H1 (cell line): ENCODE measurements at regions not wholly inside any gene's neighbourhood (a gene's known extent, or its start where the extent isn't known, plus 50 kb on each side); places are given as distances from the start of the nearest gene placed in this dataset.

ENCODE experiments used
- CTCF ChIA-PET: fragments of 300-600 bp; sonication (Branson Sonifier 250); formaldehyde crosslinking; loops from one replicate; lab custom pipeline; 2021; ENCODE audit not compliant: partially characterized antibody; lab: Charles Lee
- POLR2A ChIA-PET: fragments of 300-600 bp; sonication (Branson Sonifier 250); formaldehyde crosslinking; loops from one replicate; lab custom pipeline; 2021; ENCODE audit warnings: inconsistent platforms; ENCODE audit not compliant: partially characterized antibody; lab: Charles Lee
- DNase-seq, 2 experiments: peaks; one replicate each; pipeline versions ENCODE4 v3.0.0 to v3.0.0-alpha.2; 2010 to 2022; ENCODE audit warnings: low spot score in 2 of 2, low read depth in 1 of 2, mixed read lengths in 1 of 2
- FAIRE-seq: peaks from 2 replicates; lab custom pipeline; 2011; peaks lifted over from hg19 to GRCh38; lab: Jason Lieb, UNC
- H2AFZ ChIP-seq: 2 replicates; pipeline ENCODE4 v1.8.1; 2012; ENCODE audit warnings: low read length, inconsistent platforms
- H2AK5ac ChIP-seq: 2 replicates; pipeline ENCODE4 v1.6.1; 2013; ENCODE audit warnings: low read depth, low read length
- H2BK120ac ChIP-seq: replicated peaks from 2 replicates; pipeline ENCODE3; 2013; ENCODE audit warnings: low read depth, low read length, inconsistent platforms
- H2BK12ac ChIP-seq: 2 replicates; pipeline ENCODE4 v1.6.1; 2013; ENCODE audit warnings: low read depth, low read length
- H2BK15ac ChIP-seq: 2 replicates; pipeline ENCODE4 v1.6.1; 2013; ENCODE audit warnings: low read length
- H2BK20ac ChIP-seq: 2 replicates; pipeline ENCODE4 v1.6.1; 2013; ENCODE audit warnings: low read length
- H2BK5ac ChIP-seq: 2 replicates; pipeline ENCODE4 v1.6.1; 2013; ENCODE audit warnings: low read depth, low read length
- H3K14ac ChIP-seq: 2 replicates; pipeline ENCODE4 v1.6.1; 2013; ENCODE audit warnings: inconsistent platforms; ENCODE audit not compliant: insufficient read length
- H3K18ac ChIP-seq: 2 replicates; pipeline ENCODE4 v1.6.1; 2013; ENCODE audit warnings: low read length; ENCODE audit errors: extremely low read depth
- H3K23ac ChIP-seq: 2 replicates; pipeline ENCODE4 v1.6.1; 2013; ENCODE audit warnings: inconsistent platforms; ENCODE audit not compliant: insufficient read length
- H3K23me2 ChIP-seq: 2 replicates; pipeline ENCODE4 v1.6.1; 2013; ENCODE audit warnings: low read depth, low read length
- H3K27ac ChIP-seq: 2 replicates; pipeline ENCODE4 v1.6.1; 2011; ENCODE audit warnings: low read depth, low read length, inconsistent platforms
- H3K27me3 ChIP-seq, 4 experiments: replicated peaks in 1 of 4; 1 replicate in 1 of 4; 2 replicates in 3 of 4; pipeline versions ENCODE4 v1.6.1 to v1.8.1; 2011 to 2013; ENCODE audit warnings: low read length in 3 of 4, mild to moderate bottlenecking in 3 of 4, inconsistent platforms in 2 of 4, mixed read lengths in 2 of 4, moderate library complexity in 1 of 4; ENCODE audit not compliant: control insufficient read depth in 3 of 4, insufficient read depth in 3 of 4; ENCODE audit errors: extremely low read depth in 1 of 4
- H3K36me3 ChIP-seq, 4 experiments: 2 replicates each; pipeline versions ENCODE4 v1.6.1 to v1.8.1; 2011 to 2013; ENCODE audit warnings: mild to moderate bottlenecking in 4 of 4, low read length in 3 of 4, moderate library complexity in 2 of 4, control low read depth in 1 of 4, inconsistent platforms in 1 of 4; ENCODE audit not compliant: insufficient read depth in 4 of 4, control insufficient read depth in 2 of 4
- H3K4ac ChIP-seq: replicated peaks from 2 replicates; pipeline ENCODE3; 2013; ENCODE audit warnings: low read length, low read depth, mixed read lengths, inconsistent platforms; ENCODE audit not compliant: insufficient read length
- H3K4me1 ChIP-seq, 4 experiments: replicated peaks in 1 of 4; 1 replicate in 1 of 4; 2 replicates in 3 of 4; pipeline versions ENCODE4 v1.6.1 to v1.8.1; 2011 to 2013; ENCODE audit warnings: low read length in 3 of 4, inconsistent platforms in 2 of 4, mixed read lengths in 1 of 4; ENCODE audit not compliant: insufficient read depth in 4 of 4, control insufficient read depth in 3 of 4
- H3K4me2 ChIP-seq, 2 experiments: 2 replicates each; pipeline versions ENCODE4 v1.6.1 to v1.8.1; 2011 to 2013; ENCODE audit warnings: low read depth in 2 of 2, low read length in 2 of 2, control low read depth in 1 of 2, inconsistent platforms in 1 of 2, mild to moderate bottlenecking in 1 of 2; ENCODE audit not compliant: insufficient read depth in 1 of 2
- H3K4me3 ChIP-seq, 4 experiments: fragments of 200-600, 300-600 bp in 1 of 4; sonication (generic), shearing (Covaris generic), sonication (Bioruptor Twin) in 1 of 4; 2 replicates each; pipeline versions ENCODE4 v1.5.1 to v1.8.1; 2011 to 2016; ENCODE audit warnings: low read length in 4 of 4, low read depth in 3 of 4, control low read depth in 2 of 4, inconsistent platforms in 2 of 4, mild to moderate bottlenecking in 2 of 4, mixed read lengths in 1 of 4, moderate library complexity in 1 of 4; ENCODE audit not compliant: insufficient read depth in 2 of 4; ENCODE audit errors: extremely low read depth in 1 of 4
- H3K56ac ChIP-seq: replicated peaks from 2 replicates; pipeline ENCODE3; 2013; ENCODE audit warnings: low read depth, mild to moderate bottlenecking, mixed read lengths, low read length, inconsistent platforms; ENCODE audit not compliant: insufficient read length
- H3K79me1 ChIP-seq: 2 replicates; pipeline ENCODE4 v1.6.1; 2013; ENCODE audit warnings: low read depth, low read length, control low read depth
- H3K79me2 ChIP-seq, 2 experiments: 2 replicates each; pipeline versions ENCODE4 v1.6.1 to v1.8.1; 2012 to 2013; ENCODE audit warnings: low read length in 2 of 2, mild to moderate bottlenecking in 2 of 2, inconsistent platforms in 1 of 2; ENCODE audit not compliant: insufficient read depth in 2 of 2, control insufficient read depth in 1 of 2
- H3K9ac ChIP-seq, 4 experiments: replicated peaks in 1 of 4; 1 replicate in 1 of 4; 2 replicates in 3 of 4; pipeline versions ENCODE4 v1.6.1 to v1.8.1; 2011 to 2013; ENCODE audit warnings: low read depth in 3 of 4, low read length in 3 of 4, control low read depth in 2 of 4, mild to moderate bottlenecking in 2 of 4, moderate library complexity in 2 of 4, inconsistent platforms in 1 of 4; ENCODE audit errors: extremely low read depth in 1 of 4
- H3K9me3 ChIP-seq, 2 experiments: 2 replicates each; pipeline versions ENCODE4 v1.6.1 to v1.8.1; 2012 to 2013; ENCODE audit warnings: mild to moderate bottlenecking in 2 of 2, moderate library complexity in 2 of 2, control low read depth in 1 of 2, inconsistent platforms in 1 of 2, low read depth in 1 of 2, low read length in 1 of 2, mixed read lengths in 1 of 2; ENCODE audit not compliant: insufficient read depth in 2 of 2
- H4K20me1 ChIP-seq, 2 experiments: replicated peaks in 1 of 2; 2 replicates each; pipeline versions ENCODE3 to v1.8.1; 2011 to 2013; ENCODE audit warnings: inconsistent platforms in 2 of 2, low read length in 2 of 2, mild to moderate bottlenecking in 1 of 2; ENCODE audit not compliant: insufficient read depth in 2 of 2, control insufficient read depth in 1 of 2
- H4K5ac ChIP-seq: 2 replicates; pipeline ENCODE4 v1.6.1; 2013; ENCODE audit warnings: low read length, low read depth, mixed read lengths, inconsistent platforms; ENCODE audit not compliant: insufficient read length
- H4K8ac ChIP-seq: 2 replicates; pipeline ENCODE4 v1.8.0; 2013; ENCODE audit warnings: mild to moderate bottlenecking, moderate library complexity, low read length, inconsistent platforms; ENCODE audit not compliant: insufficient read depth; ENCODE audit errors: extremely low read depth
- H4K91ac ChIP-seq: replicated peaks from 2 replicates; pipeline ENCODE3; 2013; ENCODE audit warnings: low read length, mixed read lengths, inconsistent platforms; ENCODE audit not compliant: insufficient read length
- ASH2L ChIP-seq: fragments of 200-600, 300-600 bp; sonication (generic); IDR thresholded peaks from one replicate; pipeline ENCODE4 v1.7.1; 2017; ENCODE audit warnings: low read length
- BRCA1 ChIP-seq: IDR thresholded peaks from 2 replicates; pipeline ENCODE4 v1.6.1; 2012; ENCODE audit warnings: low read depth, low read length, improper control_type of control experiment
- CBX5 ChIP-seq: fragments of 300-800, 300-1000 bp; sonication (generic); IDR thresholded peaks from 2 replicates; pipeline ENCODE4 v1.7.1; 2016; ENCODE audit warnings: antibody characterized with exemption, low read length, low read depth
- HDAC2 ChIP-seq, 2 experiments: fragments of 300-600 bp in 1 of 2; sonication (generic) in 1 of 2; IDR thresholded peaks; 2 replicates each; pipeline ENCODE4 v1.6.1; 2011 to 2012; ENCODE audit warnings: low read depth in 2 of 2, low read length in 2 of 2, mild to moderate bottlenecking in 2 of 2, moderate library complexity in 2 of 2, borderline replicate concordance in 1 of 2, inconsistent platforms in 1 of 2
- MAFK ChIP-seq: IDR thresholded peaks from 2 replicates; pipeline ENCODE4 v1.6.1; 2012; ENCODE audit warnings: low read depth, mild to moderate bottlenecking, improper control_type of control experiment, low read length
- PHF8 ChIP-seq: fragments of 200-600 bp; sonication (generic); conservative IDR thresholded peaks from 2 replicates; pipeline ENCODE4 v1.7.1; 2012; ENCODE audit warnings: low read depth, mild to moderate bottlenecking, inconsistent platforms, low read length, moderate library complexity
- POLR2A ChIP-seq, 2 experiments: IDR thresholded peaks; 1 replicate in 1 of 2; 2 replicates in 1 of 2; pipeline ENCODE4 v1.6.1; 2011; ENCODE audit warnings: low read depth in 2 of 2, low read length in 2 of 2, mild to moderate bottlenecking in 2 of 2; ENCODE audit errors: control extremely low read depth in 1 of 2
- SIN3A ChIP-seq, 2 experiments: IDR thresholded peaks in 1 of 2; conservative IDR thresholded peaks in 1 of 2; 2 replicates each; pipeline ENCODE4 v1.6.1; 2011 to 2012; ENCODE audit warnings: low read length in 2 of 2, improper control_type of control experiment in 1 of 2, low read depth in 1 of 2, mild to moderate bottlenecking in 1 of 2
- SP2 ChIP-seq: IDR thresholded peaks from 2 replicates; pipeline ENCODE4 v1.6.1; 2012; ENCODE audit warnings: mild to moderate bottlenecking, low read length, inconsistent platforms
- SUZ12 ChIP-seq: fragments of 200-600 bp; sonication (generic); IDR thresholded peaks from 2 replicates; pipeline ENCODE4 v1.6.1; 2012; ENCODE audit warnings: mild to moderate bottlenecking, inconsistent platforms, low read length, moderate library complexity, mixed read lengths
- WGBS, 2 experiments: shearing (Covaris generic) in 1 of 2; methylation state at CpG; one replicate each; pipeline versions ENCODE4 v1.1.6 to v1.1.7; 2013 to 2015; ENCODE audit warnings: low lambda C conversion rate in 2 of 2, mixed read lengths in 2 of 2, inconsistent platforms in 1 of 2, low coverage in 1 of 2, missing lambda C conversion rate in 1 of 2; ENCODE audit not compliant: insufficient replicate concordance in 2 of 2, insufficient coverage in 1 of 2, insufficient read length in 1 of 2; ENCODE audit errors: extremely low coverage in 1 of 2, missing lambda C conversion rate in 1 of 2; 5-methylcytosine and 5-hydroxymethylcytosine counted together
- TF ChIP-seq, protein P1 (sequence below): IDR thresholded peaks from 2 replicates; pipeline ENCODE4 v1.6.1; 2011; ENCODE audit warnings: low read length, improper control_type of control experiment
- TF ChIP-seq, protein P2 (sequence below): IDR thresholded peaks from 2 replicates; pipeline ENCODE4 v1.6.1; 2012; ENCODE audit warnings: inconsistent platforms

DNA sequence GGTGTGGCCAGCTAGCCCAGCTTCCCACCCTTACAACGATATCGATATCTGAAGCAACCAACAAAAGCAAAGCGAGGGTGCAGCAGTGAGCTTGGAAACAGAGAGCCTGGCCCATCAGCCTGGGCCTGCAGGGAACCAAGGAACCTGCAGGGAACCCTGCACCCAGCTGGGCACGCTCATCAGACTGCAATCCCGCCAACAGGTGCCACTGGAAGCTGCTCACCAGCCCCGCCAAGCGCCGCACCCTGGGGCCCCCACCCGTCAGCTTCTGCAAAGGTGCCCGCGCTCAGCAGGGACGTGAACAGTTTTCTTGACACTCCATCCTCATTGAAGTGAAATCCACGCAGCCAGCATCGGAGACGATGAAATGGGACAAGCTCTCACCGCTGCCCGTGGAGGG is 250.7 kb downstream of the RBFOX3 start:
- Histone ChIP-seq H2BK5ac (no peak overlapping the region), H3K18ac (no peak overlapping the region; the same call in 1 of the 2 replicates), H3K9me3 (no peaks in the 10 kb centered on the region), H2AK5ac (no peak overlapping the region), H3K27me3 (peaks cover 0 to 2% (median 0%) of the 10 kb centered on the region in 4 experiments; a peak in 2 of 7 replicates), H2BK12ac (no peak overlapping the region), H4K5ac (no peak overlapping the region), H4K8ac (no peak overlapping the region), H3K4me1 (no peaks in the 10 kb centered on the region; a peak in 1 of 7 replicates), H3K23ac (no peak overlapping the region), H3K9ac (no peak overlapping the region), H4K91ac (no peak overlapping the region), H3K56ac (no peak overlapping the region), H2BK15ac (no peak overlapping the region), H3K4ac (no peak overlapping the region), H2BK120ac (no peak overlapping the region), H3K23me2 (no peaks in the 10 kb centered on the region), H3K79me2 (no peaks in the 10 kb centered on the region), H2BK20ac (no peak overlapping the region), H3K27ac (no peak overlapping the region), H3K4me3 (no peak overlapping the region), H3K36me3 (no peaks in the 10 kb centered on the region), H4K20me1 (peaks cover 0 to 2% of the 10 kb centered on the region in 2 experiments), H3K79me1 (no peaks in the 10 kb centered on the region), H3K14ac (no peak overlapping the region), H2AFZ (no peak overlapping the region), H3K4me2 (no peak overlapping the region)
- 92% methylated on average over 17 of the region's 17 CpGs; no CpG with 5 or more reads in 1 of the 2 experiments for WGBS, 2 experiments
- POLR2A ChIA-PET: no interaction called here
- DNase-seq (no peak), FAIRE-seq (no peak)
- CTCF ChIA-PET: interaction anchor here (0.7 to 2.0 kb wide), 4 partner anchors 28 to 255 kb away, joined by 3 to 5 read pairs (median 3); no protein-coding TSS in a partner anchor
- no peak for TF ChIP-seq BRCA1
- no peak for TF ChIP-seq SP2
- TF ChIP-seq MAFK: no peak
- no peak for TF ChIP-seq ASH2L
- TF ChIP-seq HDAC2 (IDR thresholded peaks at IDR 0.05; ENCODE audit: borderline replicate concordance in 1 of 2, low read depth in 2 of 2, low read length in 2 of 2): no peak
- TF ChIP-seq, protein P1, sequence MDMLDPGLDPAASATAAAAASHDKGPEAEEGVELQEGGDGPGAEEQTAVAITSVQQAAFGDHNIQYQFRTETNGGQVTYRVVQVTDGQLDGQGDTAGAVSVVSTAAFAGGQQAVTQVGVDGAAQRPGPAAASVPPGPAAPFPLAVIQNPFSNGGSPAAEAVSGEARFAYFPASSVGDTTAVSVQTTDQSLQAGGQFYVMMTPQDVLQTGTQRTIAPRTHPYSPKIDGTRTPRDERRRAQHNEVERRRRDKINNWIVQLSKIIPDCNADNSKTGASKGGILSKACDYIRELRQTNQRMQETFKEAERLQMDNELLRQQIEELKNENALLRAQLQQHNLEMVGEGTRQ: no peak
- TF ChIP-seq CBX5: no peak
- no peak for TF ChIP-seq SIN3A (conservative IDR thresholded peaks at IDR 0.05 in 1 of 2, IDR thresholded peaks at IDR 0.05 in 1 of 2; ENCODE audit: low read depth in 1 of 2, low read length in 2 of 2)
- TF ChIP-seq, protein P2, sequence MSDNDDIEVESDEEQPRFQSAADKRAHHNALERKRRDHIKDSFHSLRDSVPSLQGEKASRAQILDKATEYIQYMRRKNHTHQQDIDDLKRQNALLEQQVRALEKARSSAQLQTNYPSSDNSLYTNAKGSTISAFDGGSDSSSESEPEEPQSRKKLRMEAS: no peak
- TF ChIP-seq PHF8: no peak
- TF ChIP-seq SUZ12: no peak
- no peak for TF ChIP-seq POLR2A (IDR thresholded peaks at IDR 0.05; ENCODE audit: control extremely low read depth in 1 of 2, low read depth in 2 of 2, low read length in 2 of 2)
